HG02571 (cell line): ENCODE measurements at regions not wholly inside any gene's neighbourhood (a gene's known extent, or its start where the extent isn't known, plus 50 kb on each side); places are given as distances from the start of the nearest gene placed in this dataset.
"Not testable (repeated sequence)": the region's sequence is repeated elsewhere in the genome, so short reads cannot be mapped to it uniquely, and the experiment has no call there.

Experiments used
- ATAC-seq: cut with Tn5 transposase; IDR thresholded peaks from one replicate; pipeline ENCODE4 v1.9.1; 2021; ENCODE audit warnings: mild to moderate bottlenecking, moderate library complexity; ENCODE audit not compliant: unreplicated experiment

GRCh38 chr5:89320421-89321277, 437.7 kb upstream of the MEF2C start:
- ATAC-seq, result no peak

- ATAC-seq, result not testable (repeated sequence)
Observed at GRCh38 chr5:89317838-89318237, 434.9 kb upstream of the MEF2C start.

GRCh38 chr5:89315286-89316100, 432.5 kb upstream of the MEF2C start:
- ATAC-seq, result no peak

- ATAC-seq, result peak; percentile 96
Observed at GRCh38 chr5:89313804-89314588, 431.0 kb upstream of the MEF2C start.

- ATAC-seq, result no peak
Observed at GRCh38 chr5:89313044-89313443, 430.1 kb upstream of the MEF2C start.

GRCh38 chr5:89309268-89309667, 426.3 kb upstream of the MEF2C start:
- ATAC-seq, result no peak

GRCh38 chr5:89308606-89309040, 425.6 kb upstream of the MEF2C start:
- peak; percentile 81 for ATAC-seq

GRCh38 chr5:89307972-89308371, 425.0 kb upstream of the MEF2C start:
- no peak for ATAC-seq

- not testable (repeated sequence) for ATAC-seq
Observed at GRCh38 chr5:89307141-89307540, 424.2 kb upstream of the MEF2C start.

- ATAC-seq, result peak; percentile 46
Observed at GRCh38 chr5:89303033-89303480, 420.1 kb upstream of the MEF2C start.

GRCh38 chr5:89302102-89302891, 419.3 kb upstream of the MEF2C start:
- peak; percentile 26 for ATAC-seq

- peak; percentile 73 for ATAC-seq
Observed at GRCh38 chr5:89301321-89302025, 418.5 kb upstream of the MEF2C start.

GRCh38 chr5:89300426-89300970, 417.5 kb upstream of the MEF2C start:
- ATAC-seq, result no peak

GRCh38 chr5:89299998-89300397, 417.0 kb upstream of the MEF2C start:
- ATAC-seq, result no peak

GRCh38 chr5:89297066-89297465, 414.1 kb upstream of the MEF2C start:
- no peak for ATAC-seq

- no peak for ATAC-seq
Observed at GRCh38 chr5:89293810-89294209, 410.8 kb upstream of the MEF2C start.

GRCh38 chr5:89292487-89292886, 409.5 kb upstream of the MEF2C start:
- no peak for ATAC-seq

GRCh38 chr5:89289604-89290003, 406.6 kb upstream of the MEF2C start:
- ATAC-seq, result no peak

- ATAC-seq, result no peak
Observed at GRCh38 chr5:89287964-89288363, 405.0 kb upstream of the MEF2C start.
